NAMALWA (cell line): ENCODE measurements at regions not wholly inside any gene's neighbourhood (a gene's known extent, or its start where the extent isn't known, plus 50 kb on each side); places are given as distances from the start of the nearest gene placed in this dataset.
"Not testable (repeated sequence)": the region's sequence is repeated elsewhere in the genome, so short reads cannot be mapped to it uniquely, and the experiment has no call there.

Source experiments
- DNase-seq: peaks from one replicate; pipeline ENCODE4 v3.0.0-alpha.2; 2015; ENCODE audit warnings: low spot score

DNA sequence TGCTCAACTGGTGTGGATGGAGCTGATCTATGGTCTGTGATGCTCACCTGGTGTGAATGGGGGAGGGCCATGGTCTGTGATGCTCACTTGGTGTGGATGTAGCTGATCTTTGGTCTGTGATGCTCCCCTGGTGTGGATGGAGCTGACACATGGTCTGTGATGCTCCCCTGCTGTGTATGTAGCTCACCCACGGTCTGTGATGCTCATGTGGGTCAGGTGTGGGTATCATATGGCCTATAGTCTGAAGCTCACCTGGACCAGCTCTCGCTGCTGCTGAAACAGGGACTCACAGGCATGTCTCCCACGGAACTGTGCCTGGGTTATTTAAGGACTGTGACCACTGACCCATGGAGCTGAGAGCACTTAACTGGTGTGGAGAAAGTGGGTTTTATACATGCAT, 109.7 kb downstream of the CRLF2 start:
- DNase-seq = no peak

DNA sequence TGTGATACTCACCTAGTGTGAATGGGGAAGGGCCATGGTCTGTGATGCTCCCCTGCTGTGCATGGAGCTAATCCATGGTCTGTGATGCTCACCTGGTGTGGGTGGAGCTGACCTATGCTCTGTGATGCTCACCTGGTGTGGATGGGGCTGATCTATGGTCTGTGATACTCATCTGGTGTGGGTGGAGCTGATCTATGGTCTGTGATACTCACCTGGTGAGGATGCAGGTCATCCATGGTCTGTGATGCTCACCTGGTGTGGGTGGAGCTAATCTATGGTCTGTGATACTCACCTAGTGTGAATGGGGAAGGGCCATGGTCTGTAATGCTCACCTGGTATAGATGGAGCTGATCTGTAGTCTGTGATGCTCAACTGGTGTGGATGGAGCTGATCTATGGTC, 110.2 kb downstream of the CRLF2 start:
- not testable (repeated sequence) for DNase-seq

DNA sequence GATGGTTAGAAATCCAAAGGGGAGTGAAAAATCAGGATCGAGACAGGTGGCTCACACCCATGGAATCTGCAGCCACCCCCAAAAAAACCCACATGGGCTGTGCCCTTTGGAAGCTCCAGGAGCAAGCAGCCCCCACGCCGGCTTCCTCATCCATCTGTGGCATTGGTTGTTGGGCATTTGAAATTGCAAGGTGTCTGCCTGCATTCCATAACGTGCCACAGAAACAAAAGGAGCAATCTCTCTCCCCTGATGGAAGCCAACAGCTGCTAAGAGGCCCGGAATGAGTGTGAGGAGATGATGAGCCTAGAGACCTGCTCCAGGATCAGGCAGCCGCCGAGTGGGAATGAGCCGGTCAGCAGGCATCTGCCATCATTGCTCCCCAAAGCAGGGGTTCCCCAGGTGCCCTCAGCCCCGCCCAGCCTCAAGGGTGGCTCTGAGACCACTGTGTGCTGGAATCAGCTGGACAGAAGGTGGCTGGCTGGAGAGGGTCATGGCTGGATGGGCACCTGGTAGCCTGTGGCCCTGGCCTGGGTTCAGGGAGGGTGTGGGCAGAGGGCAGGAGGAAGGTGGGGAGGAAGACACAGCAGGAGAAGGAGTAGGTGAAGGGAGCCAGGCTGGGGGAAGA, 113.2 kb downstream of the CRLF2 start:
- DNase-seq = no peak

GRCh38 chrX:1097328-1097727, 115.1 kb downstream of the CRLF2 start:
- DNase-seq = no peak

GRCh38 chrX:1094566-1095333, 117.7 kb downstream of the CRLF2 start:
- no peak for DNase-seq

DNA sequence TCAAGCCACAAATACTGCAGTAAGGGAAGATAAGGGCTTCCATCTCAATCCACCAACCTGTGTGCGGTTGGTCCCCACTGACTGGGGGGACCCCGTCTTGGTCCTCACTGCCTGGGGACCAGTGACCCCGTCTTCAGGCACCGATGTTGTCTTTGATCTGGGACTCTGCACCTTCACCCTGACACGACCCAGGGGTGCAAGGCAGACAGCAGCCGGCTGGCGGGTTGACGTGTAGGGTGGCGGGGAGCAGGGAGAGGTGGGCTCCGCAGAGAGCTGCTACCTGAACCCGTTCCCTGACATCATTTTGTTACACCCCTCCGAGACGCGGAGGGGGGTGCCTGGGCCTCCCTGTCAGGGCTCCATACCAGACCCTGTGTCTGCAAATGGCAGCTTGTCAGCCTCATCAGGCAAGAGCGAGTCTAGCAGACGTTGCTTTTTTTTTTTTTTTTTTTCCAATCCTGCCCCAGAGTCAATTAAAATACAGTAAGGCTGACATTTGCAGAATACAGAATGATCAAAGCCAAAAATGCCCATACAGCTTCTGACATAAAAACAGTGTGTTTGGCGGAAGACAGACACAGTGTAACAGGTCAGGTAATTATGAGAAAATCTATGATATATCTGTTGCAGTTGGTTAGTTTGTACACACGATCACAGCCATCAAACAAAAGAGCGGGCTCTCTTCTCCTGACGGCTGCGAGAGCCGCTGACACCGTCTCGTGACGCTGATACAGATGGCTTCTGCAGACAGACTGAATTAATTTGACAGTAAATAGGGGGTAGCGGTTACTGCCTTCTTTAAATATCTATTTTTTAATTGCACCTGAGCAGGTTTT, 118.6 kb downstream of the CRLF2 start:
- no peak for DNase-seq

DNA sequence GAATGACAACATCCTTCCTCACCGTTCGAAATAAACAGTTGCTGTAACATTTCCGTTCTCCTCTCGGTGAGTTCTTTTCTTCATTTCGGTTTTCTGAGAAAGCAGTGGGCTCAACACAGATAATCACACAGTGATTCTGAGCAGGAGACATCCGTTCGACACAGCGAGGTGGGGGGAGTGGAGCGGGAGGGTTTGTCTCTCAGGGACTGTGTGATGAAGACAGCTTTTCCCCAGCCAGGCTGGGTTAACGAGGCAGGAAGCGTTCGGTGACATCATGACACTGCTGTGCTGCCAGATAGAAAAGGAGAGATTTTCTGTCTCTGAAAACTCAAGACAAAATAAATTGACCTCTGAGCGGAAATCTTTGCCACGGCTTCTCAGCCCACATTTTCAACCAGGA, 119.3 kb downstream of the CRLF2 start:
- DNase-seq = no peak

GRCh38 chrX:1086444-1087409, 125.7 kb downstream of the CRLF2 start:
- DNase-seq = no peak

- DNase-seq = not testable (repeated sequence)
These were observed 126.6 kb downstream of the CRLF2 start for GRCh38 chrX:1085871-1086270.

- DNase-seq = no peak
These were observed 127.8 kb downstream of the CRLF2 start for GRCh38 chrX:1084689-1085088.

- DNase-seq = no peak
These were observed 135.4 kb downstream of the CRLF2 start for GRCh38 chrX:1076871-1077651.

DNA sequence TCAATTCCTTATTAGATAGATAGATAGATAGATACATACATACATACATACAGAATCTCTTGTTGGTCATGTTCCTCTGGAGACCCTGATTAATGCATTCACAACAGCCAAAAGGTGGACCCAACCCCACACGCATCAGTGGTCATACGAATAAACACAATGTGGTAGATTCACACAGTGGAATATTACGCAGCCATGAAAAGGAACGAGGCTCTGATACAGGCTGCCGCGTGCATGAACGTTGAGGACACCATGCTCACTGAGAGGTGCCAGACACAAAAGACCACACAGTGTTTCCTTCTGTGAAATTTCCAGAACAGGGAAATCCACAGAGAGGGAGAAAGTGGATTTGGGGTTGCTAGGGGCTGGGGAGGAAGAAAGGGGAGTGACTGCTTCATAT, 136.7 kb downstream of the CRLF2 start:
- no peak for DNase-seq

GRCh38 chrX:1075156-1075555, 137.3 kb downstream of the CRLF2 start:
- DNase-seq = no peak

DNA sequence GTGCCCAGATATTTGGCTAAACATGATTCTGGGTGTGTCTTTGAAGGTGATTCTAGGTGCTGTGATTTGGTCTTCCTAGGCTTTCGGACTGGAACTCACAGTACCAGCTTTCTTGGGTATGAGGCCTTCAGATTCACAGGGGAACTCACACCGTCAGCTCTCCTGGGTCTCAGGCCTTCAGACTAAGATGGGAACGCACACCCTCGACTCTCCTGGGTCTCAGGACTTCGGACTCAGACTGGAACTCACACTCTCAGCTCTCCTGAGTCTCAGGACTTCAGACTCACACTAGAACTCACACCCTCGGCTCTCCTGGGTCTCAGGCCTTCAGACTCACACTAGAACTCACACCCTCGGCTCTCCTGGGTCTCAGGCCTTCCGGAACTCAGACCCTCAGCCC, 137.7 kb downstream of the CRLF2 start:
- no peak for DNase-seq

- no peak for DNase-seq
These were observed 138.3 kb downstream of the CRLF2 start for GRCh38 chrX:1074172-1074571.

GRCh38 chrX:1072637-1073377, 139.6 kb downstream of the CRLF2 start:
- peak; percentile 9 for DNase-seq

- no peak for DNase-seq
These were observed 141.1 kb downstream of the CRLF2 start for GRCh38 chrX:1071351-1071750.

- DNase-seq = no peak
These were observed 150.1 kb downstream of the CRLF2 start for GRCh38 chrX:1062351-1062750.

DNA sequence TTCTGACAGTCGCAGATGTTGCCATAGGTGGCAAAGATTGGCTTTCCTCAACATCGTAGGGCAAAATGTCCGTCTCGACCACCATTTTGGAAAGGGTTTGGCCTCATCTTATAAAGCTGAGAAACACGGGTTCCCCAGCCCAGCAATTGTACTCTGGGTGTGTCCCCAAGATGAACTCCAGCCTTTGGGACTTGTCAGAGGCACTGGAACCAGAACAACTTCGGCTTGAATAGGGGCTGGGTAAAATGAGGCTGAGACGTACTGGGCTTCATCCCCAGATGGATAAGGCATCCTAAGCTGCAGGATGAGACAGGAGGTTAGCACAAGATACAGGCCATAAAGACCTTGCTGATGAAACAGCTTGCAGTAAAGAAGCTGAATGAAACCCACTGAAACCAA, 151.9 kb downstream of the CRLF2 start:
- no peak for DNase-seq
